ENCODE measurements at regions not wholly inside any gene's neighbourhood (a gene's known extent, or its start where the extent isn't known, plus 50 kb on each side); places are given as distances from the start of the nearest gene placed in this dataset.

- DNase-seq, result no peak
Observed at GRCh38 chr6:19042420-19042819, 655.3 kb downstream of the RNF144B start.

- DNase-seq, result no peak
Observed at GRCh38 chr6:19050765-19051164, 663.6 kb downstream of the RNF144B start.

GRCh38 chr6:19052219-19052618 is 665.1 kb downstream of the RNF144B start:
- no peak for DNase-seq

- DNase-seq, result no peak
Observed at GRCh38 chr6:19059102-19059501, 672.0 kb downstream of the RNF144B start.

GRCh38 chr6:19067165-19067564 is 680.0 kb downstream of the RNF144B start:
- DNase-seq, result no peak

GRCh38 chr6:19070520-19070919 is 683.4 kb downstream of the RNF144B start:
- no peak for DNase-seq

GRCh38 chr6:19083801-19084200 is 696.7 kb downstream of the RNF144B start:
- no peak for DNase-seq

- DNase-seq, result peak in 1 of 3 experiments; percentile 29
Observed at GRCh38 chr6:19086480-19086879, 699.3 kb downstream of the RNF144B start.

GRCh38 chr6:19087296-19087695 is 700.1 kb downstream of the RNF144B start:
- DNase-seq, result no peak

- no peak for DNase-seq
Observed at GRCh38 chr6:19087897-19088296, 700.7 kb downstream of the RNF144B start.

GRCh38 chr6:19100752-19101151 is 713.6 kb downstream of the RNF144B start:
- DNase-seq, result peak in 1 of 3 experiments; percentile 15

GRCh38 chr6:19102936-19103335 is 715.8 kb downstream of the RNF144B start:
- no peak for DNase-seq

GRCh38 chr6:19107468-19107867 is 720.3 kb downstream of the RNF144B start:
- no peak for DNase-seq

- no peak for DNase-seq
Observed at GRCh38 chr6:19121521-19121920, 715.6 kb upstream of the ID4 start.

GRCh38 chr6:19127081-19127480 is 710.1 kb upstream of the ID4 start:
- DNase-seq, result no peak

GRCh38 chr6:19128701-19129100 is 708.5 kb upstream of the ID4 start:
- no peak for DNase-seq

- no peak for DNase-seq
Observed at GRCh38 chr6:19135706-19136105, 701.5 kb upstream of the ID4 start.

- DNase-seq, result peak in 1 of 3 experiments; percentile 5
Observed at GRCh38 chr6:19137505-19137904, 699.7 kb upstream of the ID4 start.

GRCh38 chr6:19142275-19142674 is 694.9 kb upstream of the ID4 start:
- DNase-seq, result no peak

- DNase-seq, result no peak
Observed at GRCh38 chr6:19150307-19150706, 686.9 kb upstream of the ID4 start.

- DNase-seq, result no peak
Observed at GRCh38 chr6:19153270-19153980, 683.7 kb upstream of the ID4 start.

- no peak for DNase-seq
Observed at GRCh38 chr6:19153981-19154295, 683.2 kb upstream of the ID4 start.

GRCh38 chr6:19156443-19156842 is 680.7 kb upstream of the ID4 start:
- no peak for DNase-seq

- DNase-seq, result no peak
Observed at GRCh38 chr6:19157486-19157885, 679.7 kb upstream of the ID4 start.

GRCh38 chr6:19158586-19158985 is 678.6 kb upstream of the ID4 start:
- no peak for DNase-seq

- no peak for DNase-seq
Observed at GRCh38 chr6:19159089-19159488, 678.1 kb upstream of the ID4 start.

Data from NCI-H1417 (cell line).